Parathyroid adenoma (tissue), 2 donors: ENCODE measurements at regions not wholly inside any gene's neighbourhood (a gene's known extent, or its start where the extent isn't known, plus 50 kb on each side); places are given as distances from the start of the nearest gene placed in this dataset.

Experiments
- H2AFZ ChIP-seq: fragments of 300-600 bp; sonication (generic); one replicate; pipeline ENCODE4 v1.7.0; 2017; ENCODE audit warnings: antibody characterized with exemption, mild to moderate bottlenecking
- H3K27ac ChIP-seq: fragments of 300-600 bp; sonication (generic); one replicate; pipeline ENCODE4 v1.7.0; 2017
- H3K27me3 ChIP-seq: fragments of 300-600 bp; sonication (generic); one replicate; pipeline ENCODE4 v1.7.0; 2017; ENCODE audit warnings: low read length; ENCODE audit not compliant: control insufficient read depth, insufficient read depth
- H3K36me3 ChIP-seq: fragments of 300-600 bp; sonication (generic); one replicate; pipeline ENCODE4 v1.7.0; 2017; ENCODE audit warnings: low read length; ENCODE audit not compliant: control insufficient read depth, insufficient read depth
- H3K4me1 ChIP-seq: fragments of 300-600 bp; sonication (generic); one replicate; pipeline ENCODE4 v1.7.0; 2017; ENCODE audit warnings: control low read depth
- H3K4me2 ChIP-seq: fragments of 300-600 bp; sonication (generic); one replicate; pipeline ENCODE4 v1.7.0; 2017; ENCODE audit warnings: low read length
- H3K4me3 ChIP-seq: fragments of 300-600 bp; sonication (generic); one replicate; pipeline ENCODE4 v1.7.0; 2017; ENCODE audit warnings: low read depth, low read length
- H3K79me2 ChIP-seq: fragments of 300-600 bp; sonication (generic); one replicate; pipeline ENCODE4 v1.7.0; 2017; ENCODE audit warnings: control low read depth
- H3K9ac ChIP-seq: fragments of 300-600 bp; sonication (generic); one replicate; pipeline ENCODE4 v1.7.0; 2017; ENCODE audit warnings: mild to moderate bottlenecking
- H3K9me3 ChIP-seq: fragments of 300-600 bp; sonication (generic); one replicate; pipeline ENCODE4 v1.7.0; 2017; ENCODE audit warnings: low read length; ENCODE audit not compliant: control insufficient read depth
- CTCF ChIP-seq: fragments of 300-600 bp; sonication (generic); IDR thresholded peaks from one replicate; pipeline ENCODE4 v1.7.0; 2017; ENCODE audit warnings: antibody characterized with exemption, mild to moderate bottlenecking
- donor health status: primary hyperparathyroidism.

DNA sequence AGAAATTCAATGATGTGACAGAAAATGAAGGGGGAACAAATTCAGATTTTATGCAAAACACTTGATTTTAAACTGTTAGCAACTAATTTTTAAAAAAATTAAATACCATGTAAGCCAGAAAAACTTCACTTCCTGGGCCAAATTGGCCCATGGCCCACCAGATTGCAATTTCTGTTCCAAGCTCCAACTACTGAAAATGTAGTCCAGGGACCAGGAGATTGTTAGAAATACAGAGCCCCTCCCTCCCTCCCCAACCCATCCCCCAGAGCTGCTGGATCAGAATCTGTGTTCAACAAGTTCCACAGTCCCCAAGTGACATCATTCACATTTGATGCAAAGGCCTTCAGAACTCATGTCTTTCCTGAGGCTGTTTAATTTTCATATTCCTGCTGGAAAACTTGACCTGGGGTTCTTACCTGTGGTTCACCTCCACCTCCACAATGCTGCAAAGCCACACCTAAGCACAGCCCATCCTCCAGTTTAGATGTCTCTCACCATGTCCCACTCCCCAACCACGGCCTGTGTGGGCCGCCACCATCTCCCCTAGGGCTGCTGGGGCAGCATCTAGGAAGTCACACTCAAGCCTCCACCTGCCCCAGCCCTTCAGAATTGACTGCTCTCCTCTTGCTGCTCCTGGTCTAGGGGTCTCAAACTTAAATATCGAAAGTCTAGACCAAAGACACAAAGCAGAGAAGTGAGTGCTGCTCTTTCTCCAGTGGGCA is 482.0 kb downstream of the UQCRFS1 start:
- Histone ChIP-seq H3K4me2 (no peak overlapping the region), H3K4me1 (no peaks in the 10 kb centered on the region), H3K9me3 (no peaks in the 10 kb centered on the region), H3K4me3 (no peak overlapping the region), H3K9ac (no peak overlapping the region), H3K36me3 (no peaks in the 10 kb centered on the region), H3K79me2 (no peaks in the 10 kb centered on the region), H3K27me3 (no peaks in the 10 kb centered on the region), H2AFZ (no peak overlapping the region), H3K27ac (no peak overlapping the region)
- TF ChIP-seq CTCF = no peak

DNA sequence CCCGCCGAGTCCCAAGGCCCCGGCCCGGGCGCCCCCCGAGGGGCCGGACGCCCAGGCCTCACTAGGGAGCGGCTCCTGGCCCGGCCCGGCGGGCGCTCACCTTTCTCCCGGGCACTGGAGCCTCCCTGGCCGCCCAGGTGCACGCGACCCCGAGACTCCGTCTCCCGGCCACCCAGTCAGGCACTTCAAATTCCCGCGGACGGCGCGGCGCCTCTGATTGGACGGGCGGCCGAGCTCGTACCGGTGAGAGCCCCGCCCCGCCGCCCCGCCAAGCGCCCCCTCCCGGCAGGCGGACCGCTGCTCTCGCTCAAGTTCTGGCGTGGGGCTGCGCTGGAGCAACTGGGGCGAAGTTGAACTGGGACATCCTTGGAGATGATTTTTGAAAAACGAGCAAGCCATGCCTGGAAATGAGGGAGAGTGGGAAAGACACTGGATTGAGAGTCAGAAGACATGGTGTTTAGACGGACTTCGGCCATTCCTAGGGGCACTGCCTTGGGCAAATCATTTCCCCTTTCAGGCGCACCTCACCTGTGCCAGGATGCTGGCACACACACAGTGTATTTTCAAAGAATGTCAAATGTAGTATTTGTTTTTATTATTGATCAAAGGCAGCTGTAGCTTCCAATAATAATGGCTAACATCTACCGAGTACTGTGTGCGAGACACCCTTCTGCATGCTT is 485.3 kb downstream of the UQCRFS1 start:
- no peaks in the 10 kb centered on the region for H3K9me3 ChIP-seq
- H3K9ac ChIP-seq = no peak overlapping the region
- H3K36me3 ChIP-seq = no peaks in the 10 kb centered on the region
- no peaks in the 10 kb centered on the region for H3K79me2 ChIP-seq
- H3K4me3 ChIP-seq = no peak overlapping the region
- no peak overlapping the region for H3K4me2 ChIP-seq
- no peak for TF ChIP-seq CTCF
- no peak overlapping the region for H3K27ac ChIP-seq
- H3K27me3 ChIP-seq = no peaks in the 10 kb centered on the region
- no peaks in the 10 kb centered on the region for H3K4me1 ChIP-seq
- H2AFZ ChIP-seq = no peak overlapping the region

- Histone ChIP-seq H3K4me1 (no peaks in the 10 kb centered on the region), H3K9me3 (no peaks in the 10 kb centered on the region), H3K9ac (no peak overlapping the region), H3K27me3 (no peaks in the 10 kb centered on the region), H3K27ac (no peak overlapping the region), H3K36me3 (no peaks in the 10 kb centered on the region), H3K4me2 (no peak overlapping the region), H3K79me2 (no peaks in the 10 kb centered on the region), H2AFZ (no peak overlapping the region), H3K4me3 (no peak overlapping the region)
- TF ChIP-seq CTCF = no peak
Observed at GRCh38 chr19:28726533-28727479, 486.1 kb downstream of the UQCRFS1 start.

DNA sequence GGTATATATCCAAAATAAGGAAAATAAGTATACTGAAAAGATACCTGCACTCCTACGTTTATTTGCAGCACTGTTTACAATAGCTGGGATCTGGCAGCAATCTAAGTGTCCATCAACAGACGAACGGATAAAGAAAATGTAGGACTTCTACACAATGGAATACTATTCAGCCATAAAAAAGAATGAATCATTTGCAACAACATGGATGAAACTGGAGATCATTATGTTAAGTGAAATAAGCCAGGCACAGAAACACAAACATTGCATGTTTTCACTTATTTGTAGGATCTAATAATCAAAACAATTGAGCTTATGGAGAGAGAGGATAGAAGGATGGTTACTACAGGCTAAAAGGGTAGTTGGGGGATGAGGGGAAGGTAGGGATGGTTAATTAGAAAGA is 494.0 kb downstream of the UQCRFS1 start:
- Histone ChIP-seq H3K9me3 (no peaks in the 10 kb centered on the region), H3K79me2 (no peaks in the 10 kb centered on the region), H3K36me3 (no peaks in the 10 kb centered on the region), H3K4me2 (no peak overlapping the region), H3K9ac (no peak overlapping the region), H3K4me1 (no peaks in the 10 kb centered on the region), H2AFZ (no peak overlapping the region), H3K27ac (no peak overlapping the region), H3K4me3 (no peak overlapping the region), H3K27me3 (no peaks in the 10 kb centered on the region)
- no peak for TF ChIP-seq CTCF
